Pons (tissue), 1 donor: ENCODE measurements at regions not wholly inside any gene's neighbourhood (a gene's known extent, or its start where the extent isn't known, plus 50 kb on each side); places are given as distances from the start of the nearest gene placed in this dataset.
"Not testable (repeated sequence)": the region's sequence is repeated elsewhere in the genome, so short reads cannot be mapped to it uniquely, and the experiment has no call there.

Experiments used
- DNase-seq: peaks from one replicate; pipeline ENCODE4 v3.0.0-alpha.2; 2016; ENCODE audit warnings: low spot score

- DNase-seq: peak; percentile 67
Observed at GRCh38 chr10:46802010-46802409, 109.2 kb upstream of the PTPN20 start.

GRCh38 chr10:46803082-46803481 is 108.1 kb upstream of the PTPN20 start:
- not testable (repeated sequence) for DNase-seq

- DNase-seq: not testable (repeated sequence)
Observed at GRCh38 chr10:46810222-46810621, 101.0 kb upstream of the PTPN20 start.

DNA sequence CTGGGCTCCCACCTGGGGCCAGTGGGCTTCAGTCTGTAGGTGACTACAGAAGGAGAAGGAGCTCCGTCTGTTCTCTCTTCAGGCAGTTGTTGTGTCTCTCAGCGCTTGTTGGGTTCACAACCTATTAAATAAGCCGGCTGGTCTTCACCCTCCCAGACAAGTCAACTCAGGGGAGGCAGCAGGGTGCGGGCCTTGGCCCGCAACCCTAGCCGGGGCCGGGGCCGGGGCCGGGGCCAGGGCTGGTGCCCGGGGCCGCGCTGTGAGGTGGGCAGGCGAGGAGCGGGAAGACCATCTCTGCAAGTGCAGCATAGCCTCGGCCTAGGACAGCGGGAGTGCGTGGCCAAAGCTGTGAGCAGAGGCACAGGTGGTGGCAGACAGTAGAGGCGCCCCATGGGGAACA is 95.1 kb upstream of the PTPN20 start:
- DNase-seq: not testable (repeated sequence)

DNA sequence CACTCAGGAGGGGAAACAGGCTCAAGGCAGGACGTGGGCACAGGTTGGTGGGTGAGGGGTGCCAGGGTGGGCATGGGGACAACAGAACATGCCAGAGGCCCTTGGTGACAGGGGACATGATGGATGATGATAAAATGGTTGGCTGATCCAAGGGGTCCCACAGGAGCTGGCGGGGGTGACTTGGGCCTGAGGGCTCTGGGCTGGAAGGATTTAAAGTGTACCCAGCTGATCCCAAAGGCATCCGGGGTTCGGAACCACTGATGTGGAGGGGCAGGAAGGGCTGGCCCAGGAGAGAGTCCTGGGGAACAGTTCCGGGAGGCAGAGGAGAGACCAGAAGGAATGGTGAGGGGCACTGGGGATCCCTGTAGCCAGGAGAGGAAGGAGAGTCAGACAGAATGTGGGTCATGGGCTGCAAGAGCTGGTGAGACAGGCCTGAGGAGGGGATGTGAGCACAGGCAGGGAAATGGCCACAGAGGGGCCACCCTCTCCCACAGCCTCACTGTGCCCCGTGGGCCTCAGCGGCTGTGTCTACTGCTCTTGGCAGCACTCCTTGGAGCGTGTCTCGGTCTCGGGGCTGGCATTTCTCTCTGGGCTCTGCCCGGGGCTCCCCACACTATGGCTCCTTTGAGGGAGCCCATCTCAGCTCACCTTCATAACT is 70.7 kb upstream of the PTPN20 start:
- DNase-seq: not testable (repeated sequence)

DNA sequence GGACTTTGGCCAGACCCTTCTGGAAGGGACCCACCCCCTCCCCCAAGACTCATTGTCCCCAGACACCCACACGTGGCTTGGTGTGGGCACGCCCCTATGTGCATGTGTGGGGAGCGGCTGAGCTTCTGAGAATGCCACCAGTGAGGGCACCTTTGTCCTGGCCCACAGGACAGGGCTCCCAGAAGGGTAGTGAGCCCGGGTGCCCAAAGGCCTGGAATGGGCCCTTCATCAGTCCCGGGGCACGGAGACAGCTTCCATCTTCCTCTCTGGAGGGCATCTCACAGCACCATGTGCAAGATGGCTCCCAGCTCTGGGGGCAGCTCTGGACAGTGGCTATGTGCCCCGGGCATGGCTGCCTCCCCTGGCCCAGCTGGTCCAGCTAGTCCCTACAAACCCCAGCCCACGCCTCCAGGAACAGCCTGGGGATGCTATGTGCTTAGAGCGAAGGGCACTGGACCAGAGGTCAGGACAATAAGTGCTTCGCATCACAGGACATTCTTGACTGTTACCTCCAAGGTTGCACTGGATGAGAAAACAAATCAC is 70.1 kb upstream of the PTPN20 start:
- not testable (repeated sequence) for DNase-seq

GRCh38 chr10:46845194-46845593 is 66.0 kb upstream of the PTPN20 start:
- DNase-seq: not testable (repeated sequence)

DNA sequence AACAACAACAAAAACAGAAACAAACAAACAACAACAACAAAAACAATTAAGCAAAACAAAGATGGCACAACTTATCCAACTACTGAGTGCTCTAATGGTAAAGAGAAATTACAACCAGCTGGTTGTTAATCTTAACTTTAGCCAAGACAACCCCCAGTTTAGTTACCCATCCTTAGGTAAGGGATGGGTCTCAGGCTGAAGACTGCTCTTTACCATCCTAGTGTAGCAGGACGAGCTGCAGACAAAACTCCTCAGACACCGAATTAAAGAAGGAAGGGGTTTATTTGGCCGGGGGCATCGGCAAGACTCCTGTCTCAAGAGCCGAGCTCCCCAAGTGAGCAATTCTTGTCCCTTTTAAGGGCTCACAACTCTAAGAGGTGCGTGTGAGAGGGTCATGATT is 65.6 kb upstream of the PTPN20 start:
- DNase-seq: not testable (repeated sequence)

- DNase-seq: not testable (repeated sequence)
Observed at GRCh38 chr10:46860753-46861152, 50.5 kb upstream of the PTPN20 start.
